GM23248 (cell line): ENCODE measurements at regions not wholly inside any gene's neighbourhood (a gene's known extent, or its start where the extent isn't known, plus 50 kb on each side); places are given as distances from the start of the nearest gene placed in this dataset.

Experiments used
- EZH2 ChIP-seq: fragments of 200-600 bp; sonication (generic); IDR thresholded peaks from 2 replicates; pipeline ENCODE4 v1.6.1; 2018; ENCODE audit warnings: antibody characterized with exemption, mild to moderate bottlenecking; ENCODE audit not compliant: insufficient read depth, poor library complexity, severe bottlenecking
- EZH2phosphoT487 ChIP-seq: fragments of 200-600 bp; sonication (generic); IDR thresholded peaks from 2 replicates; pipeline ENCODE4 v1.6.1; 2018; ENCODE audit warnings: antibody characterized with exemption, moderate library complexity, mild to moderate bottlenecking, low read depth; ENCODE audit not compliant: insufficient read depth

DNA sequence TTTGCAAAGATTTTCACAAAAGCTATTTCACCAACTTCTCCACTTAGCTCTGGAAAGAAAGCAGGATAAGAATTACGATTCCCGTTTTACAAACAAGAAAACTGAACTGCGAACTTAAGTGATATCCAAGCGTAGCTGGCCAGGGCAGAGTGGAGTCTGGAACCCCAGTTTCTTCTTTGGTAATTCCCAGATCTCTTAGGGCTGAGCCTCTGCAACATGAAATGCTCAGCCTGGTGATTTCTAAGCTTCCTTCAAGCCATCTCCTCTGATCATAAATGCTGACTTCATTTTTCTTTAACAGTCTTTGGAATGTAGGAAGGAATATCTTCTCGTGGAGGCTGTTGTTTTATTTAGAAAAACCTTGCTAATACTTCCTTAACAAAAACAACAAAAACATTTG lies 620.0 kb downstream of the CCDC171 start:
- no peak for TF ChIP-seq EZH2phosphoT487
- no peak for TF ChIP-seq EZH2
